ENCODE measurements at regions not wholly inside any gene's neighbourhood (a gene's known extent, or its start where the extent isn't known, plus 50 kb on each side); places are given as distances from the start of the nearest gene placed in this dataset.

DNA sequence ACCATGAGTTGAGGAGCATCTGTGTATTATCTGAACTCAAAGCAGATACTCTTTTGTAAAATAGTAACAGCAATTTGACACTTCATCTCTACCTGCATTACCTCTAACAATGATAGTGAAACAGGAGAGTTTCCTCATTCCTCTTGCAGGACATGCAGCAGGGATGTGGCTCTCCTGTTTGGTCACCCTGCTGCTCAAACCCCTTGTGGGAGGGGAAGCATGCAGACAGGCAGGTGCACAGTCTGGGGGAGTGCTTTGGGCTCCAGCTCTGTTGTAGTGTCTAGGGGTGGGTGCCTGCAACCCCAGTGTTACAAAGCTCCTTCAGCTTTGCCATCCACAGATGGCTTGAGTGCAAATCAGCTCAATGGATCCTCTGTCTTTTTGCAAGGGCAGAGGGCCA is 827.6 kb downstream of the DACH1 start:
- no peaks in the 10 kb centered on the region for H3K36me3 ChIP-seq (replicated peaks; ENCODE audit: insufficient read depth, low read depth)
- TF ChIP-seq EZH2 (IDR thresholded peaks at IDR 0.05; ENCODE audit: borderline replicate concordance) (no peak), EZH2phosphoT487 (IDR thresholded peaks at IDR 0.05; ENCODE audit: low read depth, severe bottlenecking, unreplicated experiment) (no peak)
- TF ChIP-seq, protein P1, sequence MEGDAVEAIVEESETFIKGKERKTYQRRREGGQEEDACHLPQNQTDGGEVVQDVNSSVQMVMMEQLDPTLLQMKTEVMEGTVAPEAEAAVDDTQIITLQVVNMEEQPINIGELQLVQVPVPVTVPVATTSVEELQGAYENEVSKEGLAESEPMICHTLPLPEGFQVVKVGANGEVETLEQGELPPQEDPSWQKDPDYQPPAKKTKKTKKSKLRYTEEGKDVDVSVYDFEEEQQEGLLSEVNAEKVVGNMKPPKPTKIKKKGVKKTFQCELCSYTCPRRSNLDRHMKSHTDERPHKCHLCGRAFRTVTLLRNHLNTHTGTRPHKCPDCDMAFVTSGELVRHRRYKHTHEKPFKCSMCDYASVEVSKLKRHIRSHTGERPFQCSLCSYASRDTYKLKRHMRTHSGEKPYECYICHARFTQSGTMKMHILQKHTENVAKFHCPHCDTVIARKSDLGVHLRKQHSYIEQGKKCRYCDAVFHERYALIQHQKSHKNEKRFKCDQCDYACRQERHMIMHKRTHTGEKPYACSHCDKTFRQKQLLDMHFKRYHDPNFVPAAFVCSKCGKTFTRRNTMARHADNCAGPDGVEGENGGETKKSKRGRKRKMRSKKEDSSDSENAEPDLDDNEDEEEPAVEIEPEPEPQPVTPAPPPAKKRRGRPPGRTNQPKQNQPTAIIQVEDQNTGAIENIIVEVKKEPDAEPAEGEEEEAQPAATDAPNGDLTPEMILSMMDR (IDR thresholded peaks at IDR 0.05; ENCODE audit: poor library complexity): no peak
- H3K27me3 ChIP-seq: no peaks in the 10 kb centered on the region
- H3K4me1 ChIP-seq (ENCODE audit: insufficient read depth): peaks cover 8% of the 10 kb centered on the region
- no peaks in the 10 kb centered on the region for H3K79me2 ChIP-seq
- no peak overlapping the region for H3K27ac ChIP-seq
- no peaks in the 10 kb centered on the region for H3K9me3 ChIP-seq (ENCODE audit: low read depth)
- H3K9me2 ChIP-seq (replicated peaks; ENCODE audit: insufficient read depth): no peaks in the 10 kb centered on the region
- H3K4me2 ChIP-seq: no peak overlapping the region
- no peaks in the 10 kb centered on the region for H4K20me1 ChIP-seq (ENCODE audit: insufficient read depth, poor library complexity, severe bottlenecking)
- no peak for DNase-seq (ENCODE audit: low spot score)
- H3K4me3 ChIP-seq: no peak overlapping the region
- H2AFZ ChIP-seq: no peak overlapping the region

DNA sequence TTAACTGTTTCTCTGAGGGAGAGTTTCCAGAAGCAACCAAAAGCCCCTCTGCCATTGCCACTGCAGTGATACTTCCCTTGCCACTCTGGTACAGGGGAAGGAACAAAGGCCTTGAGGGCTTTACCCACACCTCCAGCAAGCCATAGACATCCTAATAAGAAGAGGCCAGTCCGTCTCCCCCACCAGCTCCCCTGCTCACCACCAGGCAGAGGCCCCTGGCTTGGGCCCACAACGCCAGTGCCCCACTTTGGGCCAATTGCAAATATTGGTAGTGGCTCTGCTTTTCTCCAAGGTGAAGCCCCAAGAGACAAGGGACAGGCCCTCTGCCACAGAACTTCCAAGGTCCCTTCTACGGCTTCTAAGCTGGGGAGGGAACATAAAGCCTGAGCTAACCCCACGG is 833.0 kb downstream of the DACH1 start:
- Histone ChIP-seq H4K20me1 (ENCODE audit: insufficient read depth, poor library complexity, severe bottlenecking) (no peaks in the 10 kb centered on the region), H3K27ac (no peak overlapping the region), H3K4me1 (ENCODE audit: insufficient read depth) (peaks cover 14% of the 10 kb centered on the region), H3K79me2 (no peaks in the 10 kb centered on the region), H3K9me2 (replicated peaks; ENCODE audit: insufficient read depth) (no peaks in the 10 kb centered on the region), H3K27me3 (no peaks in the 10 kb centered on the region), H3K9me3 (ENCODE audit: low read depth) (peaks cover 12% of the 10 kb centered on the region), H3K36me3 (replicated peaks; ENCODE audit: insufficient read depth, low read depth) (no peaks in the 10 kb centered on the region), H2AFZ (no peak overlapping the region), H3K4me2 (no peak overlapping the region), H3K4me3 (no peak overlapping the region)
- WGBS (ENCODE audit: low lambda C conversion rate, missing lambda C conversion rate): 95% methylated on average over 4 of the region's 4 CpGs
- no peak for DNase-seq (ENCODE audit: low spot score)
- TF ChIP-seq EZH2phosphoT487 (IDR thresholded peaks at IDR 0.05; ENCODE audit: low read depth, severe bottlenecking, unreplicated experiment): no peak

DNA sequence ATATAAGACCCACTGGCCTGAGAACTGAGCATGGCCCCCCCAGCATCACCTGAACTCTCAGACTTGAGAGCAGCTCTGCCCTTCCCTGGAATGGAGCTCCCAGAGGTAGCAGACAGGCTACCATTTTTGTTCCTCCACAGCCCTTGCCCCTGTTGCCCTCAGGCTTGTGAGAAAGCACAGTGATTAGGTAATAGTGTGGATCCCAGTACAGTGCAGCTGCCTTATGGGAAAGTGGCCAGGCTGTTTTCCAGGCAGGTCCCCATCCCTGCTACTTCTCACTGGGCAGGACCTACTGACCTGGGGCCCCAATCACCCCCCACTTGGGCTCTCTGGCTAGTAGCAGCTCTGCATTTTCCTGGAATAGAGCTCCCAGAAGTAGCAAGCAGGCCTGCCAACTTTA is 834.0 kb downstream of the DACH1 start:
- H3K36me3 ChIP-seq (replicated peaks; ENCODE audit: insufficient read depth, low read depth): no peaks in the 10 kb centered on the region
- DNase-seq (ENCODE audit: low spot score): no peak

DNA sequence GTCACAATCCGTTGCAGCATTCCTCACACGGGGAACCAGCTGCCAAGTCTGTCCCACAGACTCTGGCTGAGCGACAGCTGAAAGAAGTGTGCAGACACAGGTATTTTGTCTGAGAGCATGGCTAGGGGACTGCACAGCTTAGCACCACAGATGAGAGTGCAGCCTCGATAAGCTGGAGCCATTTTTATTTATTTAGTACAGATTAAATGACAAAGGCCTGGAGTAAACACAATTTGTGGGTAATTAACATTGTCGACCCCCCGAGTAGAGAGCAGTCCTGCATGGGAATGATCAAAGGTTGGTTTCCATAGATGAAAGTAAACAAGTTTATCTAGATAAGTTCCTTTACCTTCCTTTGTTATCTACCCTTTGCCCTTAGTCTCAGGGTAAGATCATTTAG is 836.2 kb downstream of the DACH1 start:
- Histone ChIP-seq H3K36me3 (replicated peaks; ENCODE audit: insufficient read depth, low read depth) (no peaks in the 10 kb centered on the region), H3K9me3 (ENCODE audit: low read depth) (peaks cover 16% of the 10 kb centered on the region), H4K20me1 (ENCODE audit: insufficient read depth, poor library complexity, severe bottlenecking) (no peaks in the 10 kb centered on the region), H3K79me2 (no peaks in the 10 kb centered on the region), H2AFZ (peak overlapping the region; percentile 1), H3K4me3 (no peak overlapping the region), H3K4me2 (peak overlapping the region; percentile 45), H3K4me1 (ENCODE audit: insufficient read depth) (peaks cover 14% of the 10 kb centered on the region), H3K9me2 (replicated peaks; ENCODE audit: insufficient read depth) (no peaks in the 10 kb centered on the region), H3K27ac (peak overlapping the region; percentile 64), H3K27me3 (no peaks in the 10 kb centered on the region)
- DNase-seq (ENCODE audit: low spot score): peak; percentile 33
- TF ChIP-seq EZH2 (IDR thresholded peaks at IDR 0.05; ENCODE audit: borderline replicate concordance) (no peak), EZH2phosphoT487 (IDR thresholded peaks at IDR 0.05; ENCODE audit: low read depth, severe bottlenecking, unreplicated experiment) (no peak)
- TF ChIP-seq, protein P1 (IDR thresholded peaks at IDR 0.05; ENCODE audit: poor library complexity): no peak
- 16% methylated on average over 6 of the region's 6 CpGs for WGBS (ENCODE audit: low lambda C conversion rate, missing lambda C conversion rate)

More for the DNA sequence above, 834.0 kb downstream of the DACH1 start:
- no peaks in the 10 kb centered on the region for H4K20me1 ChIP-seq (ENCODE audit: insufficient read depth, poor library complexity, severe bottlenecking)
- H3K79me2 ChIP-seq: no peaks in the 10 kb centered on the region
- H3K27ac ChIP-seq: no peak overlapping the region
- H3K27me3 ChIP-seq: no peaks in the 10 kb centered on the region
- H3K4me3 ChIP-seq: no peak overlapping the region
- H3K4me1 ChIP-seq (ENCODE audit: insufficient read depth): peaks cover 14% of the 10 kb centered on the region
- no peak overlapping the region for H2AFZ ChIP-seq
- TF ChIP-seq EZH2phosphoT487 (IDR thresholded peaks at IDR 0.05; ENCODE audit: low read depth, severe bottlenecking, unreplicated experiment) (no peak), EZH2 (IDR thresholded peaks at IDR 0.05; ENCODE audit: borderline replicate concordance) (no peak)
- TF ChIP-seq, protein P1 (IDR thresholded peaks at IDR 0.05; ENCODE audit: poor library complexity): no peak
- no peak overlapping the region for H3K4me2 ChIP-seq
- H3K9me3 ChIP-seq (ENCODE audit: low read depth): peaks cover 16% of the 10 kb centered on the region
- no peaks in the 10 kb centered on the region for H3K9me2 ChIP-seq (replicated peaks; ENCODE audit: insufficient read depth)

All from hepatocyte (in vitro differentiated cells).